Thymus (tissue), 11 donors: ENCODE measurements at regions not wholly inside any gene's neighbourhood (a gene's known extent, or its start where the extent isn't known, plus 50 kb on each side); places are given as distances from the start of the nearest gene placed in this dataset.

ENCODE experiments used
- DNase-seq, 9 donors: peaks; one replicate each; pipeline ENCODE4 v3.0.0-alpha.2; 2013; ENCODE audit warnings: low spot score in 9 of 9, low read depth in 6 of 9, missing footprints in 1 of 9
- H3K27ac ChIP-seq, 2 donors: one replicate each; pipeline ENCODE4 v1.5.1; 2013; ENCODE audit warnings: control low read depth in 1 of 2, low read depth in 1 of 2, low read length in 1 of 2, mild to moderate bottlenecking in 1 of 2, moderate library complexity in 1 of 2
- H3K27me3 ChIP-seq, 2 donors: one replicate each; pipeline ENCODE4 v1.5.1; 2013; ENCODE audit warnings: low read length in 1 of 2; ENCODE audit not compliant: control insufficient read depth in 2 of 2, insufficient read depth in 1 of 2
- H3K36me3 ChIP-seq, 2 donors: one replicate each; pipeline ENCODE4 v1.5.1; 2013; ENCODE audit warnings: low read length in 1 of 2, mild to moderate bottlenecking in 1 of 2, moderate library complexity in 1 of 2; ENCODE audit not compliant: control insufficient read depth in 2 of 2, insufficient read depth in 2 of 2
- H3K4me1 ChIP-seq, 2 donors: one replicate each; pipeline ENCODE4 v1.5.1; 2013; ENCODE audit warnings: low read length in 2 of 2; ENCODE audit not compliant: control insufficient read depth in 2 of 2, insufficient read depth in 2 of 2
- H3K4me3 ChIP-seq, 2 donors: one replicate each; pipeline ENCODE4 v1.5.1; 2013; ENCODE audit warnings: low read length in 2 of 2, control low read depth in 1 of 2, mild to moderate bottlenecking in 1 of 2
- H3K9me3 ChIP-seq, 2 donors: one replicate each; pipeline ENCODE4 v1.5.1; 2013; ENCODE audit warnings: low read length in 1 of 2, mild to moderate bottlenecking in 1 of 2; ENCODE audit not compliant: control insufficient read depth in 2 of 2, insufficient read depth in 1 of 2
- WGBS: extraction: QIAGEN DNeasy Blood & Tissue Kit; methylation state at CpG from one replicate; pipeline ENCODE4 v1.1.7; 2013; 5-methylcytosine and 5-hydroxymethylcytosine counted together
- donor health status: healthy.

GRCh38 chr7:25844102-25844870, 307.7 kb upstream of the NFE2L3 start:
- DNase-seq, result no peak
- H3K9me3 ChIP-seq, result no peaks in the 10 kb centered on the region
- no peak overlapping the region for H3K4me3 ChIP-seq
- no peaks in the 10 kb centered on the region for H3K36me3 ChIP-seq
- WGBS, result 20% methylated on average over 6 of the region's 6 CpGs
- peaks cover 3 to 6% of the 10 kb centered on the region in 2 donors for H3K27me3 ChIP-seq
- peaks cover 0 to 2% of the 10 kb centered on the region in 2 donors for H3K4me1 ChIP-seq
- H3K27ac ChIP-seq, result no peak overlapping the region

GRCh38 chr7:25845464-25845863, 306.5 kb upstream of the NFE2L3 start:
- peaks cover 8 to 12% of the 10 kb centered on the region in 2 donors for H3K27me3 ChIP-seq
- WGBS, result 95% methylated on average over 5 of the region's 5 CpGs
- no peaks in the 10 kb centered on the region for H3K9me3 ChIP-seq
- no peak overlapping the region for H3K27ac ChIP-seq
- no peak for DNase-seq
- no peaks in the 10 kb centered on the region for H3K36me3 ChIP-seq
- H3K4me3 ChIP-seq, result no peak overlapping the region
- peaks cover 0 to 2% of the 10 kb centered on the region in 2 donors for H3K4me1 ChIP-seq

- H3K27ac ChIP-seq, result no peak overlapping the region
- H3K9me3 ChIP-seq, result peaks cover 0 to 1% of the 10 kb centered on the region in 2 donors
- H3K4me3 ChIP-seq, result no peak overlapping the region
- H3K27me3 ChIP-seq, result peaks cover 19 to 25% of the 10 kb centered on the region in 2 donors
- 89% methylated on average over 5 of the region's 5 CpGs for WGBS
- no peaks in the 10 kb centered on the region for H3K36me3 ChIP-seq
- DNase-seq, result peak in 1 of 9 donors; percentile 24
- peaks cover 0 to 5% of the 10 kb centered on the region in 2 donors for H3K4me1 ChIP-seq
Measured at GRCh38 chr7:25846722-25847121, 305.3 kb upstream of the NFE2L3 start.

GRCh38 chr7:25847336-25848070, 304.5 kb upstream of the NFE2L3 start:
- no peaks in the 10 kb centered on the region for H3K36me3 ChIP-seq
- H3K4me3 ChIP-seq, result no peak overlapping the region
- peaks cover 26 to 33% of the 10 kb centered on the region in 2 donors for H3K27me3 ChIP-seq
- no peak for DNase-seq
- H3K4me1 ChIP-seq, result peaks cover 0 to 12% of the 10 kb centered on the region in 2 donors
- 95% methylated on average over 6 of the region's 6 CpGs for WGBS
- no peak overlapping the region for H3K27ac ChIP-seq
- H3K9me3 ChIP-seq, result peaks cover 0 to 1% of the 10 kb centered on the region in 2 donors

GRCh38 chr7:25849500-25850184, 302.4 kb upstream of the NFE2L3 start:
- H3K4me1 ChIP-seq, result peaks cover 0 to 16% of the 10 kb centered on the region in 2 donors
- DNase-seq, result no peak
- WGBS, result 93% methylated on average over 9 of the region's 9 CpGs
- peak overlapping the region in 1 of 2 donors; percentile 46 for H3K27ac ChIP-seq
- H3K9me3 ChIP-seq, result peaks cover 0 to 1% of the 10 kb centered on the region in 2 donors
- H3K36me3 ChIP-seq, result no peaks in the 10 kb centered on the region
- peaks cover 43 to 54% of the 10 kb centered on the region in 2 donors for H3K27me3 ChIP-seq
- no peak overlapping the region for H3K4me3 ChIP-seq

- Histone ChIP-seq H3K36me3 (no peaks in the 10 kb centered on the region), H3K4me1 (peaks cover 0 to 16% of the 10 kb centered on the region in 2 donors), H3K27me3 (peaks cover 49 to 60% of the 10 kb centered on the region in 2 donors), H3K27ac (no peak overlapping the region), H3K4me3 (no peak overlapping the region), H3K9me3 (peaks cover 3 to 4% of the 10 kb centered on the region in 2 donors)
- DNase-seq, result no peak
Measured at GRCh38 chr7:25850216-25850615, 301.8 kb upstream of the NFE2L3 start.

GRCh38 chr7:25850735-25851134, 301.3 kb upstream of the NFE2L3 start:
- no peak for DNase-seq
- no peak overlapping the region for H3K4me3 ChIP-seq
- WGBS, result 98% methylated on average over 8 of the region's 8 CpGs
- H3K27me3 ChIP-seq, result peaks cover 53 to 61% of the 10 kb centered on the region in 2 donors
- peaks cover 0 to 16% of the 10 kb centered on the region in 2 donors for H3K4me1 ChIP-seq
- no peak overlapping the region for H3K27ac ChIP-seq
- H3K36me3 ChIP-seq, result no peaks in the 10 kb centered on the region
- H3K9me3 ChIP-seq, result peaks cover 3 to 4% of the 10 kb centered on the region in 2 donors

- Histone ChIP-seq H3K36me3 (no peaks in the 10 kb centered on the region), H3K4me3 (no peak overlapping the region), H3K4me1 (peaks cover 3 to 20% of the 10 kb centered on the region in 2 donors), H3K27me3 (peaks cover 61 to 69% of the 10 kb centered on the region in 2 donors), H3K27ac (no peak overlapping the region), H3K9me3 (peaks cover 3 to 4% of the 10 kb centered on the region in 2 donors)
- WGBS, result 39% methylated on average over 33 of the region's 33 CpGs
- DNase-seq, result peak in 6 of 9 donors; percentile 52 to 81 (median 60)
Measured at GRCh38 chr7:25851332-25852210, 300.4 kb upstream of the NFE2L3 start.
